H9 (cell line): ENCODE measurements at regions not wholly inside any gene's neighbourhood (a gene's known extent, or its start where the extent isn't known, plus 50 kb on each side); places are given as distances from the start of the nearest gene placed in this dataset.

Experiments used
- DNase-seq: peaks from one replicate; pipeline ENCODE4 v3.0.0-alpha.2; 2017
- H2AFZ ChIP-seq: one replicate; pipeline ENCODE4 v1.6.1; 2013; ENCODE audit warnings: mild to moderate bottlenecking, low read length, control low read depth, moderate library complexity
- H2AK5ac ChIP-seq: 2 replicates; pipeline ENCODE4 v1.6.1; 2013; ENCODE audit warnings: low read length, control low read depth, mixed read lengths; ENCODE audit not compliant: insufficient read length
- H2BK120ac ChIP-seq: one replicate; pipeline ENCODE4 v1.6.1; 2013; ENCODE audit warnings: low read depth, mild to moderate bottlenecking, low read length, control low read depth, inconsistent platforms; ENCODE audit not compliant: poor library complexity, severe bottlenecking
- H2BK12ac ChIP-seq: 2 replicates; pipeline ENCODE4 v1.6.1; 2013; ENCODE audit warnings: low read length, control low read depth, mixed read lengths, low read depth; ENCODE audit not compliant: insufficient read length
- H2BK15ac ChIP-seq: 2 replicates; pipeline ENCODE4 v1.6.1; 2013; ENCODE audit warnings: low read depth, low read length, control low read depth
- H2BK20ac ChIP-seq: one replicate; pipeline ENCODE4 v1.6.1; 2013; ENCODE audit warnings: low read depth, mild to moderate bottlenecking, low read length, control low read depth, inconsistent platforms; ENCODE audit not compliant: poor library complexity, severe bottlenecking
- H2BK5ac ChIP-seq: 2 replicates; pipeline ENCODE4 v1.6.1; 2013; ENCODE audit warnings: low read length, control low read depth, mixed read lengths; ENCODE audit not compliant: insufficient read length
- H3K14ac ChIP-seq: 2 replicates; pipeline ENCODE4 v1.6.1; 2013; ENCODE audit warnings: low read length, control low read depth; ENCODE audit not compliant: insufficient read depth
- H3K18ac ChIP-seq: 2 replicates; pipeline ENCODE4 v1.6.1; 2013; ENCODE audit warnings: low read depth, mild to moderate bottlenecking, mixed read lengths, low read length, control low read depth; ENCODE audit not compliant: insufficient read length
- H3K23ac ChIP-seq: 2 replicates; pipeline ENCODE4 v1.6.1; 2013; ENCODE audit warnings: low read length, control low read depth, mixed read lengths, low read depth; ENCODE audit not compliant: insufficient read length
- H3K23me2 ChIP-seq: 2 replicates; pipeline ENCODE4 v1.6.1; 2013; ENCODE audit warnings: low read depth, mild to moderate bottlenecking, mixed read lengths, low read length, control low read depth; ENCODE audit not compliant: insufficient read length, poor library complexity, severe bottlenecking
- H3K27ac ChIP-seq: 2 replicates; pipeline ENCODE4 v1.5.1; 2013; ENCODE audit warnings: low read length, control low read depth, mixed read lengths, low read depth; ENCODE audit not compliant: insufficient read length
- H3K27me3 ChIP-seq: 2 replicates; pipeline ENCODE4 v1.6.1; 2013; ENCODE audit warnings: low read length, control low read depth, inconsistent platforms; ENCODE audit not compliant: insufficient read depth
- H3K4ac ChIP-seq: 2 replicates; pipeline ENCODE4 v1.6.1; 2013; ENCODE audit warnings: low read depth, mild to moderate bottlenecking, control low read depth, inconsistent platforms, low read length, moderate library complexity
- H3K4me1 ChIP-seq: 2 replicates; pipeline ENCODE4 v1.6.1; 2013; ENCODE audit warnings: low read length, control low read depth, inconsistent platforms; ENCODE audit not compliant: insufficient read depth
- H3K4me2 ChIP-seq: 2 replicates; pipeline ENCODE4 v1.6.1; 2013; ENCODE audit warnings: low read length, control low read depth, mixed read lengths; ENCODE audit not compliant: insufficient read length, insufficient read depth
- H3K56ac ChIP-seq: 2 replicates; pipeline ENCODE4 v1.6.1; 2013; ENCODE audit warnings: low read depth, mild to moderate bottlenecking, mixed read lengths, low read length, control low read depth; ENCODE audit not compliant: insufficient read length
- H3K79me1 ChIP-seq: 2 replicates; pipeline ENCODE4 v1.6.1; 2013; ENCODE audit warnings: low read depth, mild to moderate bottlenecking, moderate library complexity, low read length, control low read depth, inconsistent platforms; ENCODE audit not compliant: insufficient read depth, poor library complexity, severe bottlenecking
- H3K79me2 ChIP-seq: 2 replicates; pipeline ENCODE4 v1.6.1; 2013; ENCODE audit warnings: low read length, control low read depth, inconsistent platforms; ENCODE audit not compliant: insufficient read depth
- H3K9ac ChIP-seq: 2 replicates; pipeline ENCODE4 v1.6.1; 2013; ENCODE audit warnings: low read length, control low read depth, mixed read lengths; ENCODE audit not compliant: insufficient read length; ENCODE audit errors: extremely low read depth
- H3K9me3 ChIP-seq: one replicate; pipeline ENCODE4 v1.6.1; 2013; ENCODE audit warnings: low read depth, low read length, inconsistent platforms; ENCODE audit not compliant: control insufficient read depth
- H3T11ph ChIP-seq: one replicate; pipeline ENCODE4 v1.6.1; 2013; ENCODE audit warnings: mild to moderate bottlenecking, low read length, control low read depth, inconsistent platforms
- H4K20me1 ChIP-seq: one replicate; pipeline ENCODE4 v1.6.1; 2013; ENCODE audit not compliant: control insufficient read depth, insufficient read length, insufficient read depth
- H4K5ac ChIP-seq: 2 replicates; pipeline ENCODE4 v1.6.1; 2013; ENCODE audit warnings: low read depth, mild to moderate bottlenecking, mixed read lengths, low read length, control low read depth; ENCODE audit not compliant: insufficient read length
- H4K8ac ChIP-seq: replicated peaks from 2 replicates; pipeline ENCODE4 v1.6.1; 2013; ENCODE audit warnings: low read length, control low read depth, mixed read lengths, low read depth; ENCODE audit not compliant: insufficient read length
- H4K91ac ChIP-seq: 2 replicates; pipeline ENCODE4 v1.6.1; 2013; ENCODE audit warnings: low read depth, mild to moderate bottlenecking, moderate library complexity, mixed read lengths, low read length, control low read depth; ENCODE audit not compliant: insufficient read length
- H3K27ac Mint-ChIP-seq, 3 experiments: 2 replicates in 2 of 3; 3 replicates in 1 of 3; pipeline ENCODE4 v1.8.0; 2020 to 2021; ENCODE audit warnings: mixed read lengths in 3 of 3, mild to moderate bottlenecking in 1 of 3, moderate library complexity in 1 of 3
- H3K27me3 Mint-ChIP-seq: 2 replicates; pipeline ENCODE4 v1.8.0; 2021; ENCODE audit warnings: low read depth, mild to moderate bottlenecking, moderate library complexity, mixed read lengths
- H3K36me3 Mint-ChIP-seq, 3 experiments: 2 replicates in 2 of 3; 3 replicates in 1 of 3; pipeline ENCODE4 v1.8.0; 2020 to 2021; ENCODE audit warnings: low read depth in 3 of 3, mixed read lengths in 3 of 3; ENCODE audit not compliant: insufficient read depth in 1 of 3
- H3K4me1 Mint-ChIP-seq, 2 experiments: 2 replicates each; pipeline ENCODE4 v1.8.0; 2020; ENCODE audit warnings: mixed read lengths in 2 of 2
- H3K4me3 Mint-ChIP-seq, 2 experiments: 2 replicates in 1 of 2; 3 replicates in 1 of 2; pipeline ENCODE4 v1.8.0; 2020 to 2021; ENCODE audit warnings: mild to moderate bottlenecking in 2 of 2, mixed read lengths in 2 of 2, moderate library complexity in 1 of 2
- H3K9me3 Mint-ChIP-seq, 2 experiments: 2 replicates in 1 of 2; 3 replicates in 1 of 2; pipeline ENCODE4 v1.8.0; 2020; ENCODE audit warnings: mild to moderate bottlenecking in 2 of 2, mixed read lengths in 2 of 2, moderate library complexity in 1 of 2
- CTCF ChIP-seq: fragments of 200-600 bp; sonication (generic); conservative IDR thresholded peaks from 3 replicates; pipeline ENCODE4 v1.8.0; 2021; ENCODE audit warnings: antibody characterized with exemption, mild to moderate bottlenecking
- WGBS: extraction: QIAGEN DNeasy Blood & Tissue Kit; methylation state at CpG from one replicate; pipeline ENCODE4 v1.1.7; 2013; ENCODE audit warnings: missing lambda C conversion rate, low lambda C conversion rate, mixed read lengths; ENCODE audit not compliant: insufficient read length; ENCODE audit errors: extremely low coverage; 5-methylcytosine and 5-hydroxymethylcytosine counted together

- no peak overlapping the region for H4K5ac ChIP-seq
- no peaks in the 10 kb centered on the region for H3K79me2 ChIP-seq
- no peaks in the 10 kb centered on the region for H3K4me1 ChIP-seq
- no CpG with 5 or more reads among the region's 3 CpGs for WGBS
- no peak overlapping the region for H2BK120ac ChIP-seq
- no peak overlapping the region for H2BK5ac ChIP-seq
- H3K4ac ChIP-seq: no peak overlapping the region
- H3K27me3 ChIP-seq: no peaks in the 10 kb centered on the region
- H3K4me2 ChIP-seq: no peak overlapping the region
- H3K23ac ChIP-seq: no peak overlapping the region
- H3K79me1 ChIP-seq: no peaks in the 10 kb centered on the region
- no peak for DNase-seq
- H2BK12ac ChIP-seq: no peak overlapping the region
- no peak overlapping the region for H3K4me3 Mint-ChIP-seq
- no peak overlapping the region; the same call in 1 of the 2 replicates for H2BK15ac ChIP-seq
- no peak overlapping the region for H3K27ac Mint-ChIP-seq
- H3K14ac ChIP-seq: no peak overlapping the region
- no peak overlapping the region for H2BK20ac ChIP-seq
- H3K9me3 ChIP-seq: no peaks in the 10 kb centered on the region
- TF ChIP-seq CTCF: no peak
- H3K9ac ChIP-seq: no peak overlapping the region
- H2AK5ac ChIP-seq: no peak overlapping the region
- peaks cover 13% of the 10 kb centered on the region in 2 experiments for H3K4me1 Mint-ChIP-seq
- H4K91ac ChIP-seq: no peak overlapping the region
- H3K23me2 ChIP-seq: no peaks in the 10 kb centered on the region
- H2AFZ ChIP-seq: no peak overlapping the region
- H3T11ph ChIP-seq: no peak overlapping the region
- H3K9me3 Mint-ChIP-seq: peaks cover 4 to 45% of the 10 kb centered on the region in 2 experiments; a peak in 4 of 5 replicates
- no peaks in the 10 kb centered on the region for H4K20me1 ChIP-seq
- H3K36me3 Mint-ChIP-seq: no peaks in the 10 kb centered on the region; a peak in 2 of 7 replicates
- H3K56ac ChIP-seq: no peak overlapping the region
- no peaks in the 10 kb centered on the region; the same call in 1 of the 2 replicates for H3K27me3 Mint-ChIP-seq
- no peak overlapping the region for H4K8ac ChIP-seq
- H3K27ac ChIP-seq: no peak overlapping the region
- H3K18ac ChIP-seq: no peak overlapping the region
Measured at GRCh38 chr10:5297466-5297865, 67.3 kb upstream of the UCN3 start.
